RWPE1 (cell line): ENCODE measurements at regions not wholly inside any gene's neighbourhood (a gene's known extent, or its start where the extent isn't known, plus 50 kb on each side); places are given as distances from the start of the nearest gene placed in this dataset.
"Not testable (repeated sequence)": the region's sequence is repeated elsewhere in the genome, so short reads cannot be mapped to it uniquely, and the experiment has no call there.

Experiments used
- CTCF ChIA-PET: fragments of 350-600 bp; sonication (Branson Sonifier 250); formaldehyde crosslinking; extraction: SDS; loops from one replicate; lab custom pipeline; 2021; lab: Yijun Ruan, JAX
- POLR2A ChIA-PET: fragments of 400-600 bp; formaldehyde crosslinking; extraction: SDS; loops from one replicate; lab custom pipeline; 2020; ENCODE audit warnings: antibody characterized with exemption; ENCODE audit not compliant: low non-redundant PET; lab: Yijun Ruan, JAX
- DNase-seq: peaks from one replicate; pipeline ENCODE4 v3.0.0; 2012; ENCODE audit warnings: low spot score
- H3K27ac ChIP-seq: fragments of 450-650 bp; 2 replicates; pipeline ENCODE4 v1.5.1; 2017
- CTCF ChIP-seq: fragments of 450-650 bp; conservative IDR thresholded peaks from 2 replicates; pipeline ENCODE4 v1.5.1; 2017; ENCODE audit warnings: low read depth, mild to moderate bottlenecking

DNA sequence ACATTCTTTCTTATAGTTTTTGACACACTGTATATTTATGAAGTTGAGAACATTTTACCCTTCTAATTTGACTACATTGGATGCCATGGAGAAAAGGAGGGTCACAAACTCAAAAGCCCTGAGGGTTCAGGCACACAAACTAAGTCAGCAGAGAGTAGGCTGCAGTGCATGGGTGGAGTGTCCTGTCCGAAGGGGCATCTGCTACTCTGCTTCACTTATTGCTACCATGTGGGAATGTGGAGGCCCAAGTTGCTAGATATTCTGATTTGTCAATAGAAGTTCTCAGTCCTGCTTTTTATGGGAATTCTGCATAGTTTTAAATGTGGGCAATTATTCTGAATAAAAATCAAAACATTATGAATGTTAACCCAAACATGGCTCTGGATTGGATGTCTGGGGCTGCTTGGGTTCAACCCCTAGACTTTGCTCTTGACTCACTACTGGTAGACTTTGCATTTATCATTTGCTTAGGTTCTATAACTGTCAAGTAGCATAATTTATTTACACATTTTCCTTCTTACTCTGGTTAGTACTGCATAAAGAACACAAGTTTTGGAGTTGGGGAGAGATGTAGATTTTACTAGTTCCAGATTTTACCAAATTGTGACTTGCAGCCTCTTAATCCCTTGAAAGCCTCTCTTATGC, 255.1 kb downstream of the SPRY1 start:
- ChIA-PET CTCF (no interaction called here), POLR2A (no interaction called here)
- TF ChIP-seq CTCF: no peak
- peak overlapping the region; percentile 52; the same call in 1 of the 2 replicates for H3K27ac ChIP-seq
- DNase-seq: no peak

DNA sequence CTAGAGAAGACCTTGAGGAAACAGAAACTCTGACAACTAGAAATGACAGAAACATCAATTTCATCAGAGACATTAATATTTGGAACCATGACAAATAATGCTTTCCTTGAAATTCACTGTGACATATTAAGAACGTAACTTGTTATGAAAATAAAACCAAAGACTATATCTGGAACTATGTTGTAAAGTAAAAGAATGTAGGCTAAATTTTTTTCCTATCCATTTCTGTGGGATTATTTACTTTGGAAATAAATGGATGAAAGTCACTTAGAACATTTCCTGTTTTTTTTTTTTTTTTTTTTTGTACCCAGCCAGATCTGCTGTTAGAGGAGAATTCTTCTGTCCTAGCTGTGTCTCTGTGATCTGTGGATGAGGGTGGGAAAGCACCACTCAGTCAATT, 255.9 kb downstream of the SPRY1 start:
- H3K27ac ChIP-seq: no peak overlapping the region
- DNase-seq: no peak
- POLR2A ChIA-PET: no interaction called here
- no peak for TF ChIP-seq CTCF
- CTCF ChIA-PET: no interaction called here

DNA sequence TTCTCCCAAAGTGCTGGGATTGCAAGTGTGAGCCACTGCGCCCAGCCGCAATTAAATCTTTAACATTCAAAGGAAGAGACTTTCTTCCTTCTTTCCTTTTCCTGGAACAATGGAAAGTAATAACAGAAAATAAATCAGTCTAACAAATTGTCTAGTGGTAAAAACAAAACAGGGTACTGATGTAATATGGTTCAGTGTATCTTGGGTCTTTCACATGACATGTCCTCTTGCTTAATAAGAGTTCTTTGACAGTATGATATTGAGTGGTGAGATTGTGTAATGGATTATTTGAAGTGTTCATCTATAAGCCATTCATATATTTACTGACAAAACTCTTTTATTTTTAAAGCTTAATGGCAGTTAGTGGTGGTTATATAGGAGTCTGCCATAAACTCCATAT, 256.6 kb downstream of the SPRY1 start:
- POLR2A ChIA-PET: interaction anchor here (0.6 kb wide), 1 partner anchor 257 kb away, joined by 3 read pairs; the partner anchor contains the start of gene SPRY1

GRCh38 chr4:123656746-123657294, 260.2 kb downstream of the SPRY1 start:
- POLR2A ChIA-PET, DNase-seq, CTCF ChIA-PET, H3K27ac ChIP-seq: not testable (repeated sequence)

More for the DNA sequence above, 256.6 kb downstream of the SPRY1 start:
- no peak for DNase-seq
- TF ChIP-seq CTCF: no peak
- no peak overlapping the region for H3K27ac ChIP-seq
- CTCF ChIA-PET: no interaction called here

GRCh38 chr4:123657606-123658005, 261.0 kb downstream of the SPRY1 start:
- POLR2A ChIA-PET, H3K27ac ChIP-seq, DNase-seq, CTCF ChIA-PET: not testable (repeated sequence)

GRCh38 chr4:123659262-123659661, 262.7 kb downstream of the SPRY1 start:
- CTCF ChIA-PET: interaction anchor here (1.9 kb wide), 1 partner anchor 94 kb away, joined by 5 read pairs; no protein-coding TSS in a partner anchor
- H3K27ac ChIP-seq: no peak overlapping the region

DNA sequence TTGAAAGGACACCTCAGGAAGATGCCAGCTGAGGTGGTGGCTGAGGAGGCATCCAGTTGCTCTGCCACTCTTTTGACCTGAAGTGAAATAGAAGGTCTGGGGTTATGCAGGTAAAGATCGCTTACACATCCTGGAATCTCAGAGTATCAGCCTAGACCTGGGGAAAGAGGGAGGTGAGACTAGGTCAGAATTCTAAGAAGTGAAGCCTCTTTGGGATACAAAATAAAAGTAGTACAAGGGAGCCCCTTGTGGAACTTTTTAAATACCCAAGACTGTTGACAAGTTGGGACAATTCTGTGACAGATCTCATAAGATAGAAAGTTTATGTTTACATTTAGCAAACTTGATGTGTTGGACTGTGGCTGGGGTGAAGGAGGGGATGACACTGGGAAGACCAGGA, 263.1 kb downstream of the SPRY1 start:
- ChIA-PET POLR2A (no interaction called here), CTCF (interaction anchor here (1.9 kb wide), 1 partner anchor 95 kb away, joined by 5 read pairs; no protein-coding TSS in a partner anchor)
- DNase-seq: no peak
- no peak overlapping the region for H3K27ac ChIP-seq
- peak; percentile 43 for TF ChIP-seq CTCF

More at GRCh38 chr4:123659262-123659661, 262.7 kb downstream of the SPRY1 start:
- no peak for DNase-seq
- POLR2A ChIA-PET: no interaction called here
- no peak for TF ChIP-seq CTCF
